Urinary bladder (tissue), 3 donors: ENCODE measurements at regions not wholly inside any gene's neighbourhood (a gene's known extent, or its start where the extent isn't known, plus 50 kb on each side); places are given as distances from the start of the nearest gene placed in this dataset.
"Not testable (repeated sequence)": the region's sequence is repeated elsewhere in the genome, so short reads cannot be mapped to it uniquely, and the experiment has no call there.

ENCODE experiments used
- DNase-seq: peaks from one replicate; pipeline ENCODE4 v3.0.0-alpha.2; 2015; ENCODE audit errors: extremely low spot score
- H3K27ac ChIP-seq: one replicate; pipeline ENCODE4 v1.5.1; 2013; ENCODE audit warnings: low read depth, mild to moderate bottlenecking, moderate library complexity
- H3K36me3 ChIP-seq: one replicate; pipeline ENCODE4 v1.6.1; 2013; ENCODE audit warnings: mild to moderate bottlenecking, moderate library complexity; ENCODE audit not compliant: insufficient read depth
- H3K4me1 ChIP-seq: one replicate; pipeline ENCODE4 v1.6.1; 2013; ENCODE audit warnings: mild to moderate bottlenecking, moderate library complexity; ENCODE audit not compliant: insufficient read depth
- H3K4me3 ChIP-seq: one replicate; pipeline ENCODE4 v1.5.1; 2013; ENCODE audit warnings: low read depth, low read length
- WGBS: extraction: QIAGEN DNeasy Blood & Tissue Kit; methylation state at CpG from one replicate; pipeline ENCODE4 v1.1.7; 2013; 5-methylcytosine and 5-hydroxymethylcytosine counted together
- donor health status: healthy with polysubstance abuse.
- donor health status: healthy.

DNA sequence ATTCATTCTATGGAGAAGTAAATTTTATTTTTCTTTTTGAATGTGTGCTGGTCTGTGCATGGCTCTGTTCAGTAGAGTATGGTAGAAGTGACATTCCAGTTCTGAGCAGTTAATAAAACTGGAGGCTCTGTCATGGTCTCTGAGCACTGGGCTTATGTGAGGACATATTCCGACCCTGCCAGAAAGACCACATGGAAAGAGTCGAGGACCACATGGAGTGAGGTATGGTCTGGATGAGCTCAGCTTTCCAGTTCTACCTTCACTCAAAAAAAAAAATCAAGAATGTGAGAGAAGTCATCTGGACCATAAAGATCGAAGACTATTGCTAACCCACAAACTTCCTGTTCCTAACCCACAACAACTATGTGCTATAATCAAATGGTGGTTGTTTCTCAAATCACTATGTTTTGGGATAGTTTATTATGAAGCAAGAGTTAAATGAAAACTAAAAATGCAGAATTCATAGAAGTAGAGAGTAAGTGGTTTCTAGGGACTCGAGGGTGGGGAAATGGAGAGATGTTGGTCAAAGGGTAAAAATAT is 534.2 kb upstream of the ANO5 start:
- DNase-seq, result no peak
- no peak overlapping the region for H3K4me3 ChIP-seq
- no peaks in the 10 kb centered on the region for H3K4me1 ChIP-seq
- WGBS, result 81% methylated on average over 4 of the region's 4 CpGs
- no peak overlapping the region for H3K27ac ChIP-seq
- H3K36me3 ChIP-seq, result no peaks in the 10 kb centered on the region

DNA sequence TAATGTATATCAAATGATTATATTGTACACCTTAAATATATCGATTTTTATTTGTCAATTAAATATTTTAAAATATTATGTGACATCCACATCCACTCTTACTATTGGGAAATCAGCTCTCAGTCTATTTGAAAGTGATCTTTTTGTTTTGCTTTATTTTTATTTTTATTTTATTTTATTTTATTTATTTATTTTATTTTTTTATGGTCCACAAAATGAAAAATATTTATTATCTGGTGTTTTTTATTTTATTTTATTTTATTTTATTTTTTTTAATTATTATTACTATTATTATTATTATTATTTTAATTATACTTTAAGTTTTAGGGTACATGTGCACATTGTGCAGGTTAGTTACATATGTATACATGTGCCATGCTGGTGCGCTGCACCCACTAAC is 533.5 kb upstream of the ANO5 start:
- not testable (repeated sequence) for H3K27ac ChIP-seq, DNase-seq, H3K4me1 ChIP-seq, H3K4me3 ChIP-seq, H3K36me3 ChIP-seq
- WGBS, result 90% methylated on average over 2 of the region's 2 CpGs

DNA sequence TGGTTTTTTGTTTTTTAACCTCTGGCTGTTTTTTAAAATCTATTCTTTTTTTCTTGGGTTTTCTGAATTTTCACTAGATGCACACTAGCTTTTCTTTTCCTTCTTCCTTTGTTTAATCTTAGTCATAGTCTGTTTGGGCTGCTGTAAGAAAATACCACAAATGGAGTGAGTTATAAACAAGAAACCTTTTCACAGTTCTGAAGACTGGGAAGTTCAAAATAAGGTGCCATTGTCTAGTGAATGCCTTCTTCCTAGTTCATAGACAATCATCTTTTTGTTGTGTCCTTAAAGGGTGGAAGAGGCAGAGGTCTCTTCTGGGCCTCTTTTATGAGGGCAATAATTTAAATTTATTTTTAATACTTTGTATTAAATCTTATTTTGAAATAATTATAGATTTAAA is 532.9 kb upstream of the ANO5 start:
- Histone ChIP-seq H3K4me3 (no peak overlapping the region), H3K36me3 (no peaks in the 10 kb centered on the region), H3K27ac (no peak overlapping the region), H3K4me1 (no peaks in the 10 kb centered on the region)
- no peak for DNase-seq

DNA sequence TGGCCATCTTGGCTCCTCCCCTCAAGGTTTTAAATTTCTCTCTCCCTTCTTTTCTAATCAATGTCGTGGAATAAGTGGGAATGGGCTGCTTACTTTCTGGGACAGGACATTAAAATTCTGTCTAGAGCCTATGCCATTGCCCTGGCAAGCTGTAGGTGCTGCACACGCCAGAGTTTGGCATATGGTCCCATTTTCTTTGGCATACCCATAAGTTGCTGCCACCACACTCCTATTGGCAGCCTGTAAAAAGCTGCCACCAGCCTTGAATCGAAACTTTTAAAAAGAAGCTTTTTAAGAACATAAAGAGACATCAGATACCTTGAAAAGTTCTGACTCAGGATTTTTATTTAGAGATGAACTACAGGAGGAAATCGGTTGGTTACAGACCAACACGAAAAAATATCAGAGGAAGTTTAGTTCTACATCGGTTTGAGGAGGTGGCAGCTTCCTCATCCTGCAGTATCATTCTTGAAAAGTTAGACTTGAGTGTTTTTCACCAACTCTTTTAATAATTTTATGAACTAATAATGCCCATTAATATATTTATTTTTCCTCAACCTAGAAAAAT is 517.8 kb upstream of the ANO5 start:
- H3K4me3 ChIP-seq, result no peak overlapping the region
- WGBS, result 81% methylated on average over 6 of the region's 6 CpGs
- no peaks in the 10 kb centered on the region for H3K36me3 ChIP-seq
- no peaks in the 10 kb centered on the region for H3K4me1 ChIP-seq
- no peak for DNase-seq
- no peak overlapping the region for H3K27ac ChIP-seq

DNA sequence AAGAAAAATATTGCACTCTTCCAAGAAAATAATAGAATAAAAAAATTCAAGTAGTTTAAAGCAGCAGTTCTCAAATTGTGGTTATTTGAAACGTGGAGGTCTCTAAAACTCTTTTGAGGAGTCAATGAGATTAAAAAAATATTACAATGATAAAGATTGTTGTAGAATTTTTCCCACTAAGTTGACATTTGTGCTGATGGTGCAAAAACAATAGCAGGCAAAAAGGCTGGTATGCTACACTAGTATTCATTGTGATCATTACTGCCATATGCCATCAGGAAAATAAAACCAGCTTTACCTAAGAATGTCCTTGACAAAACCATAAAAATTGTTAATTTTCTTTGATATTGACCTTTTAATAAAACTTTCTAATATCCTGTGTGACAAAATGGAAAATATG is 505.2 kb upstream of the ANO5 start:
- no peaks in the 10 kb centered on the region for H3K36me3 ChIP-seq
- H3K4me1 ChIP-seq, result no peaks in the 10 kb centered on the region
- no peak overlapping the region for H3K27ac ChIP-seq
- WGBS, result 70% methylated on average over 1 of the region's 1 CpG
- no peak overlapping the region for H3K4me3 ChIP-seq
- DNase-seq, result no peak

GRCh38 chr11:21704539-21704938 is 488.3 kb upstream of the ANO5 start:
- WGBS, result 50% methylated on average over 2 of the region's 2 CpGs
- H3K27ac ChIP-seq, result no peak overlapping the region
- no peaks in the 10 kb centered on the region for H3K36me3 ChIP-seq
- H3K4me3 ChIP-seq, result no peak overlapping the region
- no peak for DNase-seq
- H3K4me1 ChIP-seq, result no peaks in the 10 kb centered on the region

DNA sequence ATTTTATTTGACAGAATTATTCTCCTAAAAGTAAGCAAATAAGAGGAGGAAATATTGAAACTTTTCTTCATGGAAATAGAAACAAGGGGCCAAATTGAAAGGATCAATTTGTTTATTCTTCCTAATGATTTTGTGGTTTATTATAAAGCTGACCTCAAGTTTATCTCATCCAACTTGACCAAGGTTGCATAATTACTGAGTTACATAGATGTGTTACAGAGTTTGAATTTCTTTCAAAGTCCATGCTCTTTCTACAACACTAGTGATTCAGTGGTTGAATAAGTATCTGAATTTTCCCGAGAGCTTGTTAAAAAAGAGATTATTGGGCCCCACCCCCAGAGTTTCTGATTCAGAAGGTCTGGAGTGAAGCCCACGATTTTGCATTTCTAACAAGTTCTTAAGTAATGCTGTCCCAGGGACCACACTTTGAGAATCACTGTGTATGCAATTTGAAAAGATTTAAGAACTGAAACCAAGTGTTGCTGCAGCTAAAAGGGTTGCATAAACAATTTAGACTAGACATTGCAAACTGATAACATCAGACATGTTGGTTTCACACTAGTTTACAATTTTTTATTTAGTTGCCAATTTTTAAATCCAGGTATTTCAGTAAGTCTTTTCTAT is 485.7 kb upstream of the ANO5 start:
- DNase-seq, result no peak
- Histone ChIP-seq H3K27ac (no peak overlapping the region), H3K4me3 (no peak overlapping the region), H3K4me1 (no peaks in the 10 kb centered on the region), H3K36me3 (no peaks in the 10 kb centered on the region)
- 15% methylated on average over 2 of the region's 2 CpGs for WGBS

- no peak for DNase-seq
- Histone ChIP-seq H3K36me3 (no peaks in the 10 kb centered on the region), H3K4me1 (no peaks in the 10 kb centered on the region), H3K27ac (no peak overlapping the region), H3K4me3 (no peak overlapping the region)
- 30% methylated on average over 1 of the region's 1 CpG for WGBS
These were observed 482.1 kb upstream of the ANO5 start for GRCh38 chr11:21710809-21711208.

DNA sequence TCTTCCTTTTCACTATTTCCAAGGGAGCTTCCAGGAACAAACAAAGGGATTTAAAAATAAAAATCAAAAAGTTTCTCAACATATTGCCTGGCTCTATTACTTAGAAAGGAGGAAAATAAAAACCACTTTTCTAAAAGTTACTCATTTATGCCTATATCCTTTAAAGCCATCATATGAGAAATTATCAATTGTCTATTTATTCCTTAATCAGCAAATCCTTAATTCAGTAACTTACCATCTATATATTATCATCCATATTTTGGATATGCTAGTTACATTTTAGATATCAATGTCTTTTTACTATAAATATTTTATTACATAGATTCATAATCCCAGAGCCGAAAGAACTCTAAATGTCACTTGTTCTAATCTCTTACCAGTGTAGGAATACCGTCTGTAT is 481.5 kb upstream of the ANO5 start:
- no peak for DNase-seq
- H3K4me1 ChIP-seq, result no peaks in the 10 kb centered on the region
- H3K4me3 ChIP-seq, result no peak overlapping the region
- H3K27ac ChIP-seq, result no peak overlapping the region
- 59% methylated on average over 2 of the region's 2 CpGs for WGBS
- H3K36me3 ChIP-seq, result no peaks in the 10 kb centered on the region

DNA sequence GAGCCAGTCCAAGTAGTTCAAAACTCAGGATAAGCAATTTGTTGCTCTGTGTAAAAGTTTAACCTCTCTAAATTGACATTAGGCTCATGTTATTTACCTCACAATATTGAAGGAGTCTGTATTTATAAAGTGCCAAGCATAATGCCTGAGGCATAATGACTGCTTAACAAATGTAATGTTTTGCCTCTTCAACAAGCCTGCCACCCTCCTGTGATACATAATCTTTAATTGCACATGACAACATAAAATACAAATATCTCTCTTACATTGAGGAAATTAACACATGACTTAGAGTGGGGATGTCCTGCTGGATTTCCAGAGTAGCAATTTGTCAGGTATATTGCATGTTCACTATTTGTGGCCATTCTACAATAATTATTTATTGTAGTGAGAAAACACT is 469.2 kb upstream of the ANO5 start:
- DNase-seq, result no peak
- H3K4me1 ChIP-seq, result no peaks in the 10 kb centered on the region
- H3K27ac ChIP-seq, result no peak overlapping the region
- no peak overlapping the region for H3K4me3 ChIP-seq
- no peaks in the 10 kb centered on the region for H3K36me3 ChIP-seq

- no peaks in the 10 kb centered on the region for H3K36me3 ChIP-seq
- H3K4me3 ChIP-seq, result no peak overlapping the region
- no peaks in the 10 kb centered on the region for H3K4me1 ChIP-seq
- DNase-seq, result no peak
- 74% methylated on average over 2 of the region's 2 CpGs for WGBS
- no peak overlapping the region for H3K27ac ChIP-seq
These were observed 465.8 kb upstream of the ANO5 start for GRCh38 chr11:21727102-21727501.

DNA sequence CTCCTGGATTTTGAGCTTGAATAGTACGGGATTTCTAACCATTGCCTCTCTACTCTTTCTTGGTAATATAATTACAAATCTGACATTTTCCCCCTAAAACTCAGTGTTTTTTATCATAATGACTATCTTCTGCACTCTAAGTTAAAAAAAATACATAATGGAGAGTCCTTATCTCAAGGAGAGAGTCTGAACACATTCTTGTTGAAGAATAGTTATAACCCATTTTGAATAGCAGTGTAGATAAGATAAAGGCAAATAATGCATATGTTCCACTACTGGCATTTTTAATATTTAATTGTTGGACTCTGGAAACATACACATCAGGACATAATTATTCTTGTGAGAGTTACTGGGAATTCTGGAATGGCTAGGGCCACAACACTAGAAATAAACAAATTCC is 456.5 kb upstream of the ANO5 start:
- DNase-seq, result no peak
- 70% methylated on average over 1 of the region's 1 CpG for WGBS
- H3K36me3 ChIP-seq, result no peaks in the 10 kb centered on the region

DNA sequence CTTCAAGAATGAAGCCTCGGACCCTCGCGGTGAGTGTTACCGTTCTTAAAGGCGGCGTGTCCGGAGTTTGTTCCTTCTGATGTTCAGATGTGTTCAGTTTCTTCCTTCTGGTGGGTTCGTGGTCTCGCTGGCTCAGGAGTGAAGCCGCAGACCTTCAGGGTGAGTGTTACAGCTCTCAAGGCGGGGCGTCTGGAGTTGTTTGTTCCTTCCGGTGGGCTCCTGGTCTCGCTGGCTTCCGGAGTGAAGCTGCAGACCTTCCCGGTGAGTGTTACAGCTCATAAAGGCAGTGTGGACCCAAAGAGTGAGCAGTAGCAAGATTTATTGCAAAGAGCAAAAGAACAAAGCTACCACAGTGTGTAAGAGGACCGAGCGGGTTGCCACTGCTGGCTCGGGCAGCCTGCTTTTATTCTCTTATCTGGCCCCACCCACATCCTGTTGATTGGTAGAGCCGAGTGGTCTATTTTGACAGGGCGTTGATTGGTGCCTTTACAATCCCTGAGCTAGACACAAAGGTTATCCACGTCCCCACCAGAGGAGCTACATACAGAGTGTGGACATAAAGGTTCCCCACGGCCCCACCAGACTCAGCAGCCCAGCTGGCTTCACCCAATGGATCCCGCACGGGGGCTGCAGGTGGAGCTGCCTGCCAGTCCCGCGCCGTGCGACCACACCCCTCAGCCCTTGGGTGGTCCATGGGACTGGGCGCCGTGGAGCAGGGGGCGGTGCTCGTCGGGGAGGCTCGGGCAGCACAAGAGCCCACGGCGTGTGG is 440.2 kb upstream of the ANO5 start:
- 88% methylated on average over 37 of the region's 37 CpGs for WGBS
- not testable (repeated sequence) for H3K4me3 ChIP-seq, DNase-seq, H3K4me1 ChIP-seq, H3K36me3 ChIP-seq, H3K27ac ChIP-seq

More for the DNA sequence above, 456.5 kb upstream of the ANO5 start:
- Histone ChIP-seq H3K4me3 (no peak overlapping the region), H3K27ac (no peak overlapping the region), H3K4me1 (no peaks in the 10 kb centered on the region)

GRCh38 chr11:21753244-21753767 is 439.6 kb upstream of the ANO5 start:
- not testable (repeated sequence) for H3K4me1 ChIP-seq, H3K36me3 ChIP-seq, H3K4me3 ChIP-seq, H3K27ac ChIP-seq, DNase-seq
- 86% methylated on average over 37 of the region's 37 CpGs for WGBS
